Lung (tissue), 11 donors: ENCODE measurements at regions not wholly inside any gene's neighbourhood (a gene's known extent, or its start where the extent isn't known, plus 50 kb on each side); places are given as distances from the start of the nearest gene placed in this dataset.

Source experiments
- ATAC-seq: fragments of 200-7000 bp; cut with Tn5 transposase; one replicate; pipeline ENCODE4 v1.9.1; 2020; ENCODE audit warnings: moderate number of reproducible peaks; ENCODE audit not compliant: insufficient read depth, low FRiP score
- DNase-seq, 3 donors: peaks; one replicate each; pipeline ENCODE4 v3.0.0-alpha.2; 2013 to 2017
- H3K27ac ChIP-seq, 2 donors: one replicate each; pipeline ENCODE4 v1.5.1; 2013; ENCODE audit warnings: mild to moderate bottlenecking in 2 of 2, moderate library complexity in 2 of 2, control low read depth in 1 of 2, inconsistent platforms in 1 of 2, low read depth in 1 of 2, low read length in 1 of 2
- H3K27me3 ChIP-seq, 3 donors: one replicate each; pipeline ENCODE4 v1.5.1; 2013; ENCODE audit warnings: low read length in 2 of 3; ENCODE audit not compliant: control insufficient read depth in 3 of 3, insufficient read depth in 3 of 3
- H3K36me3 ChIP-seq, 4 donors: one replicate each; pipeline ENCODE4 v1.5.1; 2013; ENCODE audit warnings: low read length in 4 of 4, mild to moderate bottlenecking in 1 of 4, moderate library complexity in 1 of 4; ENCODE audit not compliant: control insufficient read depth in 4 of 4, insufficient read depth in 4 of 4
- H3K4me1 ChIP-seq, 5 donors: one replicate each; pipeline ENCODE4 v1.5.1; 2013; ENCODE audit warnings: low read length in 5 of 5, mild to moderate bottlenecking in 2 of 5, moderate library complexity in 1 of 5; ENCODE audit not compliant: control insufficient read depth in 5 of 5, insufficient read depth in 5 of 5
- H3K4me3 ChIP-seq: one replicate; pipeline ENCODE4 v1.5.1; 2013; ENCODE audit warnings: mild to moderate bottlenecking, control low read depth, moderate library complexity
- H3K9ac ChIP-seq, 2 donors: one replicate each; pipeline ENCODE4 v1.5.1; 2013; ENCODE audit warnings: low read length in 2 of 2, control low read depth in 1 of 2; ENCODE audit not compliant: insufficient read depth in 1 of 2
- H3K9me3 ChIP-seq, 4 donors: one replicate each; pipeline ENCODE4 v1.5.1; 2013; ENCODE audit warnings: low read length in 3 of 4, mild to moderate bottlenecking in 1 of 4, moderate library complexity in 1 of 4; ENCODE audit not compliant: control insufficient read depth in 4 of 4, insufficient read depth in 3 of 4
- WGBS, 2 donors: extraction: QIAGEN DNeasy Blood & Tissue Kit; methylation state at CpG; one replicate each; pipeline ENCODE4 v1.1.7; 2013; 5-methylcytosine and 5-hydroxymethylcytosine counted together
- TF ChIP-seq, protein P1 (sequence below): IDR thresholded peaks from 2 replicates; pipeline ENCODE4 v1.5.1; 2012; ENCODE audit warnings: mild to moderate bottlenecking; ENCODE audit errors: control extremely low read depth, extremely low read depth
- donor health status: control.
- donor health status: control.
- donor health status: Bipolar disorder and iron deficiency.
- donor health status: healthy.
- donor health status: DM: yes; HTN: yes; CAD: no.

DNA sequence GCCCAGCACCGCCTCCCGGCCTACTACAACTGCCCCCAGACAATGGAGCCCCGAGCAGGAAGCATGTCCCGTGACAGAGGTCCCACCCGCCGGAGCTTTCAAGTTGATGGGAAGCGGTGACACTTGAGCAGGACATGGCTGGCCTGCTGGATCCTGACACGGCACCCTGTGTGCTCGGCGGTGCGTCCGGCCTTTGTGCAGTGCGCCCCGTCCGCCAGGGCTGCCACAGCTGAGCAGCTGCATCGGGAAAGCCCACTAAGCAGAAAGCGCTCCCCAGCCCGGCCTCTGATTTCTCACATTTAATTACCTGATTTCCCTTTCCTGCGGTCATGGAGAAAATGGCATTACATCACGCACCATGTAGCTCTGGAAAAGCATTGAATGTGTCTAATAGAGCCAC, 611.9 kb downstream of the IRX1 start:
- Histone ChIP-seq H3K9ac (no peak overlapping the region), H3K27ac (no peak overlapping the region), H3K9me3 (peaks cover 0 to 7% (median 0%) of the 10 kb centered on the region in 4 donors), H3K27me3 (no peaks in the 10 kb centered on the region), H3K4me1 (peaks cover 0 to 11% (median 7%) of the 10 kb centered on the region in 5 donors), H3K4me3 (no peak overlapping the region), H3K36me3 (no peaks in the 10 kb centered on the region)
- DNase-seq (no peak), ATAC-seq (no peak)
- 89 to 93% methylated on average over 20 of the region's 20 CpGs for WGBS, 2 donors
- TF ChIP-seq, protein P1, sequence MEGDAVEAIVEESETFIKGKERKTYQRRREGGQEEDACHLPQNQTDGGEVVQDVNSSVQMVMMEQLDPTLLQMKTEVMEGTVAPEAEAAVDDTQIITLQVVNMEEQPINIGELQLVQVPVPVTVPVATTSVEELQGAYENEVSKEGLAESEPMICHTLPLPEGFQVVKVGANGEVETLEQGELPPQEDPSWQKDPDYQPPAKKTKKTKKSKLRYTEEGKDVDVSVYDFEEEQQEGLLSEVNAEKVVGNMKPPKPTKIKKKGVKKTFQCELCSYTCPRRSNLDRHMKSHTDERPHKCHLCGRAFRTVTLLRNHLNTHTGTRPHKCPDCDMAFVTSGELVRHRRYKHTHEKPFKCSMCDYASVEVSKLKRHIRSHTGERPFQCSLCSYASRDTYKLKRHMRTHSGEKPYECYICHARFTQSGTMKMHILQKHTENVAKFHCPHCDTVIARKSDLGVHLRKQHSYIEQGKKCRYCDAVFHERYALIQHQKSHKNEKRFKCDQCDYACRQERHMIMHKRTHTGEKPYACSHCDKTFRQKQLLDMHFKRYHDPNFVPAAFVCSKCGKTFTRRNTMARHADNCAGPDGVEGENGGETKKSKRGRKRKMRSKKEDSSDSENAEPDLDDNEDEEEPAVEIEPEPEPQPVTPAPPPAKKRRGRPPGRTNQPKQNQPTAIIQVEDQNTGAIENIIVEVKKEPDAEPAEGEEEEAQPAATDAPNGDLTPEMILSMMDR = no peak

DNA sequence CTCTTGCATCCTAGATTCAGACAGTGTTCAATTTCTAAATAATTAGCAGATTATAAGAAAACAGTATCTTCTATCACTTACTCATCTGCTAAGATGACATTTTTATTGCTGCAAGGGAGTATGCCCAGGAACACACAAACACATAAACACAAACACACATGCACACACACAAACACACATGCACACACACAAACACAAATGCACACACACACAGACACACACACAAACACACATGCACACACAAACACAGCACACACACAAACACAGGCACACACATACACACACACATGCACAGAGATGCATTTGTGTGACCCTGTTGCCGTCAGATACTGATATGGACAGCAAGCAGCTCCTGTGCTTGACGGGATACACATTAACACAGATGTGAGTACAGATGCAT, 612.9 kb downstream of the IRX1 start:
- 87 to 91% methylated on average over 2 of the region's 2 CpGs for WGBS, 2 donors
- ATAC-seq = no peak
- H3K4me3 ChIP-seq = no peak overlapping the region

DNA sequence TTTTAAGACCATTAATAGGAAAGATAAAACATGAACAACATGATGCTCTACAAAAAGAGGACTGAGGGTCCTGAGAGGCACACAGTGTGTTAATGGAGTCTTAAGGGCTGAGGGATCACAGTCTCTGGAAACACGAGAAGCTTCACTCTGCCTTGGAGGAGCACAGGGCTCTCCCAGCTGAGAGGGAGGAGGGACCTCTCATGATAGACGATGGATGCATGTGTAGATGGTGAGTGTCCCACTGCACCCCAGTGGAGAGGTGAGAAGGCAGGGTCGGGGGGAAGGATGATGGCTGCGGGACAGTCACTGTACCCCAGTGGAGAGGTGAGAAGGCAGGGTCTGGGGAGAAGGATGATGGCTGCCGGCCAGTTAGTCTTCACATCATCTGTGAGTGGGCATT, 613.4 kb downstream of the IRX1 start:
- H3K4me1 ChIP-seq = peaks cover 0 to 14% (median 7%) of the 10 kb centered on the region in 5 donors
- DNase-seq (no peak), ATAC-seq (no peak)
- H3K9me3 ChIP-seq = peaks cover 0 to 7% (median 0%) of the 10 kb centered on the region in 4 donors
- H3K36me3 ChIP-seq = no peaks in the 10 kb centered on the region
- H3K9ac ChIP-seq = no peak overlapping the region
- TF ChIP-seq, protein P1 = no peak
- H3K27ac ChIP-seq = no peak overlapping the region
- whole genome bisulfite sequencing, 2 donors = 84 to 87% methylated on average over 5 of the region's 5 CpGs
- H3K27me3 ChIP-seq = peaks cover 0 to 3% (median 0%) of the 10 kb centered on the region in 3 donors
- H3K4me3 ChIP-seq = no peak overlapping the region

More for the DNA sequence above, 612.9 kb downstream of the IRX1 start:
- H3K27me3 ChIP-seq = peaks cover 0 to 3% (median 0%) of the 10 kb centered on the region in 3 donors
- H3K9me3 ChIP-seq = peaks cover 0 to 7% (median 0%) of the 10 kb centered on the region in 4 donors
- H3K36me3 ChIP-seq = no peaks in the 10 kb centered on the region
- no peak for DNase-seq
- TF ChIP-seq, protein P1 = no peak
- no peak overlapping the region for H3K27ac ChIP-seq
- no peak overlapping the region for H3K9ac ChIP-seq
- H3K4me1 ChIP-seq = peaks cover 0 to 14% (median 7%) of the 10 kb centered on the region in 5 donors
